ENCODE measurements at regions not wholly inside any gene's neighbourhood (a gene's known extent, or its start where the extent isn't known, plus 50 kb on each side); places are given as distances from the start of the nearest gene placed in this dataset.

GRCh38 chr16:9318764-9319163 is 227.3 kb downstream of the HAPSTR1 start:
- TF ChIP-seq POLR2AphosphoS5 (IDR thresholded peaks at IDR 0.05; ENCODE audit: insufficient read depth, low read depth, low read length): no peak
- no peak for TF ChIP-seq MAX (IDR thresholded peaks at IDR 0.05; ENCODE audit: insufficient read depth, insufficient read length)
- TF ChIP-seq CTCF (IDR thresholded peaks at IDR 0.05; ENCODE audit: extremely low read depth in 1 of 2, insufficient read depth in 1 of 2, low read depth in 1 of 2, low read length in 2 of 2): no peak
- no peak for TF ChIP-seq EZH2 (IDR thresholded peaks at IDR 0.05; ENCODE audit: borderline replicate concordance, low read depth, low read length, severe bottlenecking)
- TF ChIP-seq FOS (IDR thresholded peaks at IDR 0.05; ENCODE audit: borderline replicate concordance, insufficient read depth, low read length): no peak
- no peak for TF ChIP-seq MYC (IDR thresholded peaks at IDR 0.05; ENCODE audit: low read depth, low read length)
